AG09319 (cell line): ENCODE measurements at regions not wholly inside any gene's neighbourhood (a gene's known extent, or its start where the extent isn't known, plus 50 kb on each side); places are given as distances from the start of the nearest gene placed in this dataset.

Experiments
- DNase-seq: peaks from one replicate; pipeline ENCODE4 v3.0.0-alpha.2; 2010; ENCODE audit warnings: low read depth; ENCODE audit errors: extremely low read depth
- CTCF ChIP-seq: IDR thresholded peaks from 2 replicates; pipeline ENCODE4 v1.5.1; 2011; ENCODE audit warnings: low read depth, mild to moderate bottlenecking, inconsistent platforms, low read length, moderate library complexity

GRCh38 chr1:108034396-108034795 is 69.4 kb upstream of the VAV3 start:
- peak; percentile 35 for DNase-seq
- TF ChIP-seq CTCF: no peak

GRCh38 chr1:108033550-108033951 is 68.6 kb upstream of the VAV3 start:
- TF ChIP-seq CTCF: no peak
- no peak for DNase-seq

GRCh38 chr1:108028841-108029388 is 63.9 kb upstream of the VAV3 start:
- TF ChIP-seq CTCF: no peak
- DNase-seq: no peak

GRCh38 chr1:108027389-108027788 is 62.4 kb upstream of the VAV3 start:
- TF ChIP-seq CTCF: no peak
- DNase-seq: no peak

GRCh38 chr1:108017698-108018097 is 52.7 kb upstream of the VAV3 start:
- no peak for DNase-seq
- no peak for TF ChIP-seq CTCF

- TF ChIP-seq CTCF: no peak
- no peak for DNase-seq
Observed at GRCh38 chr1:108016451-108016920, 51.5 kb upstream of the VAV3 start.
